ENCODE measurements at regions not wholly inside any gene's neighbourhood (a gene's known extent, or its start where the extent isn't known, plus 50 kb on each side); places are given as distances from the start of the nearest gene placed in this dataset.
"Not testable (repeated sequence)": the region's sequence is repeated elsewhere in the genome, so short reads cannot be mapped to it uniquely, and the experiment has no call there.

- peak; percentile 93 for DNase-seq
These were observed 76.4 kb downstream of the PHAX start for GRCh38 chr5:126677121-126677520.

GRCh38 chr5:126680191-126680817 is 79.6 kb downstream of the PHAX start:
- peak; percentile 96 for DNase-seq

GRCh38 chr5:126681314-126681713 is 80.6 kb downstream of the PHAX start:
- not testable (repeated sequence) for DNase-seq

GRCh38 chr5:126681970-126682369 is 81.2 kb downstream of the PHAX start:
- no peak for DNase-seq

- no peak for DNase-seq
These were observed 82.1 kb downstream of the PHAX start for GRCh38 chr5:126682856-126683255.

- DNase-seq, result no peak
These were observed 83.2 kb downstream of the PHAX start for GRCh38 chr5:126683912-126684311.

GRCh38 chr5:126684656-126685442 is 84.1 kb downstream of the PHAX start:
- not testable (repeated sequence) for DNase-seq

- peak; percentile 65 for DNase-seq
These were observed 85.8 kb downstream of the PHAX start for GRCh38 chr5:126686451-126687126.

GRCh38 chr5:126692971-126693370 is 84.0 kb upstream of the LMNB1 start:
- DNase-seq, result no peak

GRCh38 chr5:126693806-126694205 is 83.1 kb upstream of the LMNB1 start:
- DNase-seq, result no peak

- DNase-seq, result no peak
These were observed 82.5 kb upstream of the LMNB1 start for GRCh38 chr5:126694403-126694802.

- no peak for DNase-seq
These were observed 81.8 kb upstream of the LMNB1 start for GRCh38 chr5:126695091-126695490.

GRCh38 chr5:126707080-126707479 is 69.9 kb upstream of the LMNB1 start:
- DNase-seq, result no peak

GRCh38 chr5:126715765-126716164 is 61.2 kb upstream of the LMNB1 start:
- no peak for DNase-seq

GRCh38 chr5:126716861-126717260 is 60.1 kb upstream of the LMNB1 start:
- no peak for DNase-seq

GRCh38 chr5:126718236-126718868 is 58.6 kb upstream of the LMNB1 start:
- DNase-seq, result no peak

- no peak for DNase-seq
These were observed 56.6 kb upstream of the LMNB1 start for GRCh38 chr5:126720369-126720768.

- no peak for DNase-seq
These were observed 53.3 kb upstream of the LMNB1 start for GRCh38 chr5:126723643-126724042.

Measured in hematopoietic multipotent progenitor cell treated with erythropoietin and hydrocortisone succinate and interleukin-3 and kit ligand, for 8 days (in vitro differentiated cells).